ENCODE measurements at regions not wholly inside any gene's neighbourhood (a gene's known extent, or its start where the extent isn't known, plus 50 kb on each side); places are given as distances from the start of the nearest gene placed in this dataset.

- Histone ChIP-seq H3K36me3 (ENCODE audit: control insufficient read depth in 2 of 2, extremely low read depth in 1 of 2, insufficient read depth in 2 of 2, low read length in 2 of 2) (no peaks in the 10 kb centered on the region), H3K9ac (ENCODE audit: control insufficient read depth, extremely low read depth, insufficient read depth, low read length) (no peak overlapping the region), H4K20me1 (ENCODE audit: control insufficient read depth, extremely low read depth, insufficient read depth, low read length) (no peaks in the 10 kb centered on the region), H3K27me3 (ENCODE audit: control insufficient read depth, extremely low read depth, insufficient read depth, low read length) (no peaks in the 10 kb centered on the region), H3K9me1 (ENCODE audit: control insufficient read depth, extremely low read depth, insufficient read depth, low read length) (no peaks in the 10 kb centered on the region), H3K4me2 (ENCODE audit: control insufficient read depth, extremely low read depth, insufficient read depth, low read depth, low read length) (no peak overlapping the region), H3K9me3 (ENCODE audit: control insufficient read depth, low read depth, low read length) (no peaks in the 10 kb centered on the region), H3K4me1 (ENCODE audit: control insufficient read depth, extremely low read depth, insufficient read depth, low read length) (no peaks in the 10 kb centered on the region), H3K4me3 (ENCODE audit: control insufficient read depth in 2 of 3, extremely low read depth in 1 of 3, insufficient read depth in 2 of 3, low read depth in 1 of 3, low read length in 3 of 3) (no peak overlapping the region), H3K79me2 (ENCODE audit: control insufficient read depth, insufficient read depth, low read length) (no peaks in the 10 kb centered on the region), H2AFZ (ENCODE audit: control insufficient read depth, low read length) (no peak overlapping the region), H3K27ac (ENCODE audit: control insufficient read depth, insufficient read depth, low read length) (no peak overlapping the region)
- FAIRE-seq (no peak), DNase-seq (ENCODE audit: low read depth, low spot score) (no peak)
- TF ChIP-seq, protein P1, sequence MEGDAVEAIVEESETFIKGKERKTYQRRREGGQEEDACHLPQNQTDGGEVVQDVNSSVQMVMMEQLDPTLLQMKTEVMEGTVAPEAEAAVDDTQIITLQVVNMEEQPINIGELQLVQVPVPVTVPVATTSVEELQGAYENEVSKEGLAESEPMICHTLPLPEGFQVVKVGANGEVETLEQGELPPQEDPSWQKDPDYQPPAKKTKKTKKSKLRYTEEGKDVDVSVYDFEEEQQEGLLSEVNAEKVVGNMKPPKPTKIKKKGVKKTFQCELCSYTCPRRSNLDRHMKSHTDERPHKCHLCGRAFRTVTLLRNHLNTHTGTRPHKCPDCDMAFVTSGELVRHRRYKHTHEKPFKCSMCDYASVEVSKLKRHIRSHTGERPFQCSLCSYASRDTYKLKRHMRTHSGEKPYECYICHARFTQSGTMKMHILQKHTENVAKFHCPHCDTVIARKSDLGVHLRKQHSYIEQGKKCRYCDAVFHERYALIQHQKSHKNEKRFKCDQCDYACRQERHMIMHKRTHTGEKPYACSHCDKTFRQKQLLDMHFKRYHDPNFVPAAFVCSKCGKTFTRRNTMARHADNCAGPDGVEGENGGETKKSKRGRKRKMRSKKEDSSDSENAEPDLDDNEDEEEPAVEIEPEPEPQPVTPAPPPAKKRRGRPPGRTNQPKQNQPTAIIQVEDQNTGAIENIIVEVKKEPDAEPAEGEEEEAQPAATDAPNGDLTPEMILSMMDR (optimal IDR thresholded peaks at IDR 0.05 in 1 of 3, IDR thresholded peaks at IDR 0.05 in 1 of 3, conservative IDR thresholded peaks at IDR 0.05 in 1 of 3; ENCODE audit: extremely low read depth in 1 of 3, insufficient read depth in 2 of 3, low read length in 3 of 3): no peak
- TF ChIP-seq EZH2 (IDR thresholded peaks at IDR 0.05; ENCODE audit: low read length): no peak
- dilution Hi-C loops (cut with MboI; ENCODE audit: extremely low pct_ligation_motif_present, low sequenced_read_pairs): no loop called here
Measured at GRCh38 chr18:43578211-43578610, 300.9 kb upstream of the SYT4 start.

GRCh38 chr18:43578706-43579105, 301.4 kb upstream of the SYT4 start:
- Histone ChIP-seq H3K79me2 (ENCODE audit: control insufficient read depth, insufficient read depth, low read length) (no peaks in the 10 kb centered on the region), H3K9me3 (ENCODE audit: control insufficient read depth, low read depth, low read length) (no peaks in the 10 kb centered on the region), H3K9ac (ENCODE audit: control insufficient read depth, extremely low read depth, insufficient read depth, low read length) (no peak overlapping the region), H4K20me1 (ENCODE audit: control insufficient read depth, extremely low read depth, insufficient read depth, low read length) (no peaks in the 10 kb centered on the region), H3K27me3 (ENCODE audit: control insufficient read depth, extremely low read depth, insufficient read depth, low read length) (no peaks in the 10 kb centered on the region), H3K27ac (ENCODE audit: control insufficient read depth, insufficient read depth, low read length) (no peak overlapping the region), H3K4me2 (ENCODE audit: control insufficient read depth, extremely low read depth, insufficient read depth, low read depth, low read length) (no peak overlapping the region), H3K4me1 (ENCODE audit: control insufficient read depth, extremely low read depth, insufficient read depth, low read length) (no peaks in the 10 kb centered on the region), H3K36me3 (ENCODE audit: control insufficient read depth in 2 of 2, extremely low read depth in 1 of 2, insufficient read depth in 2 of 2, low read length in 2 of 2) (no peaks in the 10 kb centered on the region), H3K9me1 (ENCODE audit: control insufficient read depth, extremely low read depth, insufficient read depth, low read length) (no peaks in the 10 kb centered on the region), H3K4me3 (ENCODE audit: control insufficient read depth in 2 of 3, extremely low read depth in 1 of 3, insufficient read depth in 2 of 3, low read depth in 1 of 3, low read length in 3 of 3) (no peak overlapping the region), H2AFZ (ENCODE audit: control insufficient read depth, low read length) (no peak overlapping the region)
- TF ChIP-seq, protein P1 (optimal IDR thresholded peaks at IDR 0.05 in 1 of 3, IDR thresholded peaks at IDR 0.05 in 1 of 3, conservative IDR thresholded peaks at IDR 0.05 in 1 of 3; ENCODE audit: extremely low read depth in 1 of 3, insufficient read depth in 2 of 3, low read length in 3 of 3): no peak
- TF ChIP-seq EZH2 (IDR thresholded peaks at IDR 0.05; ENCODE audit: low read length): no peak
- dilution Hi-C loops (cut with MboI; ENCODE audit: extremely low pct_ligation_motif_present, low sequenced_read_pairs): no loop called here
- FAIRE-seq (no peak), DNase-seq (ENCODE audit: low read depth, low spot score) (no peak)

Data from keratinocyte (primary cell).